NB4 (cell line): ENCODE measurements at regions not wholly inside any gene's neighbourhood (a gene's known extent, or its start where the extent isn't known, plus 50 kb on each side); places are given as distances from the start of the nearest gene placed in this dataset.

Source experiments
- DNase-seq: peaks from one replicate; pipeline ENCODE4 v3.0.0; 2010; ENCODE audit warnings: low read depth
- H3K4me3 ChIP-seq: one replicate; pipeline ENCODE4 v1.5.1; 2011; ENCODE audit warnings: mild to moderate bottlenecking, low read depth, low read length, moderate library complexity
- MAX ChIP-seq: IDR thresholded peaks from 2 replicates; pipeline ENCODE4 v1.6.1; 2011; ENCODE audit warnings: low read depth, low read length
- MYC ChIP-seq: IDR thresholded peaks from 2 replicates; pipeline ENCODE4 v1.6.1; 2011; ENCODE audit warnings: low read depth, low read length
- POLR2A ChIP-seq: IDR thresholded peaks from 2 replicates; pipeline ENCODE4 v1.6.1; 2011; ENCODE audit warnings: mild to moderate bottlenecking; ENCODE audit not compliant: insufficient read length; ENCODE audit errors: extremely low read depth
- TF ChIP-seq, protein P1 (sequence below): IDR thresholded peaks from one replicate; pipeline ENCODE4 v1.5.1; 2012; ENCODE audit warnings: low read depth, low read length

GRCh38 chr9:134505032-134505431, 136.6 kb upstream of the COL5A1 start:
- H3K4me3 ChIP-seq, result no peak overlapping the region
- TF ChIP-seq MAX, result no peak
- TF ChIP-seq POLR2A, result no peak
- TF ChIP-seq MYC, result no peak

DNA sequence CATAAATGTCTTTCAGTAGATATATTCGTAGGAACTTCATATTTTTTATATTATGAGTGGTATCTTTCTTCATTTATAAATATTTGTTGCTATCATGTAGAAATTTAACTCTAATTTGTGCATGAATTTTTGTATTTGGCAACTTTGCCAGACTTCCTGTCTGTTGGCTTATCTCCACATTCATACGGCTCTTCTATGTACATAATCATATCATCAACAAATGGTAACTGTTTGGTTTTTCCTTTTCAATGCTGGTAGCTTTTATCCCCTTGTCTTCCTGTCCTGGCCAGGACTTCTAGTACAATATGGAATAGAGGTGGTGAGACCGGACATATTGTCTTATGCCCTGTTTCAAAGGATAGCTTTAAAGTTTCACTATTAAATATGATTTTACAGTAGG, 132.3 kb upstream of the COL5A1 start:
- no peak for DNase-seq
- H3K4me3 ChIP-seq, result no peak overlapping the region
- TF ChIP-seq MYC (no peak), POLR2A (no peak), MAX (no peak)
- TF ChIP-seq, protein P1, sequence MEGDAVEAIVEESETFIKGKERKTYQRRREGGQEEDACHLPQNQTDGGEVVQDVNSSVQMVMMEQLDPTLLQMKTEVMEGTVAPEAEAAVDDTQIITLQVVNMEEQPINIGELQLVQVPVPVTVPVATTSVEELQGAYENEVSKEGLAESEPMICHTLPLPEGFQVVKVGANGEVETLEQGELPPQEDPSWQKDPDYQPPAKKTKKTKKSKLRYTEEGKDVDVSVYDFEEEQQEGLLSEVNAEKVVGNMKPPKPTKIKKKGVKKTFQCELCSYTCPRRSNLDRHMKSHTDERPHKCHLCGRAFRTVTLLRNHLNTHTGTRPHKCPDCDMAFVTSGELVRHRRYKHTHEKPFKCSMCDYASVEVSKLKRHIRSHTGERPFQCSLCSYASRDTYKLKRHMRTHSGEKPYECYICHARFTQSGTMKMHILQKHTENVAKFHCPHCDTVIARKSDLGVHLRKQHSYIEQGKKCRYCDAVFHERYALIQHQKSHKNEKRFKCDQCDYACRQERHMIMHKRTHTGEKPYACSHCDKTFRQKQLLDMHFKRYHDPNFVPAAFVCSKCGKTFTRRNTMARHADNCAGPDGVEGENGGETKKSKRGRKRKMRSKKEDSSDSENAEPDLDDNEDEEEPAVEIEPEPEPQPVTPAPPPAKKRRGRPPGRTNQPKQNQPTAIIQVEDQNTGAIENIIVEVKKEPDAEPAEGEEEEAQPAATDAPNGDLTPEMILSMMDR, result no peak

More at GRCh38 chr9:134505032-134505431, 136.6 kb upstream of the COL5A1 start:
- no peak for DNase-seq

GRCh38 chr9:134509817-134510216, 131.8 kb upstream of the COL5A1 start:
- TF ChIP-seq POLR2A (no peak), MYC (no peak), MAX (no peak)
- TF ChIP-seq, protein P1, result no peak
- no peak for DNase-seq
- no peak overlapping the region for H3K4me3 ChIP-seq

GRCh38 chr9:134514503-134514902, 127.1 kb upstream of the COL5A1 start:
- DNase-seq, result no peak
- TF ChIP-seq POLR2A, result no peak
- no peak for TF ChIP-seq MAX
- TF ChIP-seq, protein P1, result no peak
- TF ChIP-seq MYC, result no peak
- no peak overlapping the region for H3K4me3 ChIP-seq

DNA sequence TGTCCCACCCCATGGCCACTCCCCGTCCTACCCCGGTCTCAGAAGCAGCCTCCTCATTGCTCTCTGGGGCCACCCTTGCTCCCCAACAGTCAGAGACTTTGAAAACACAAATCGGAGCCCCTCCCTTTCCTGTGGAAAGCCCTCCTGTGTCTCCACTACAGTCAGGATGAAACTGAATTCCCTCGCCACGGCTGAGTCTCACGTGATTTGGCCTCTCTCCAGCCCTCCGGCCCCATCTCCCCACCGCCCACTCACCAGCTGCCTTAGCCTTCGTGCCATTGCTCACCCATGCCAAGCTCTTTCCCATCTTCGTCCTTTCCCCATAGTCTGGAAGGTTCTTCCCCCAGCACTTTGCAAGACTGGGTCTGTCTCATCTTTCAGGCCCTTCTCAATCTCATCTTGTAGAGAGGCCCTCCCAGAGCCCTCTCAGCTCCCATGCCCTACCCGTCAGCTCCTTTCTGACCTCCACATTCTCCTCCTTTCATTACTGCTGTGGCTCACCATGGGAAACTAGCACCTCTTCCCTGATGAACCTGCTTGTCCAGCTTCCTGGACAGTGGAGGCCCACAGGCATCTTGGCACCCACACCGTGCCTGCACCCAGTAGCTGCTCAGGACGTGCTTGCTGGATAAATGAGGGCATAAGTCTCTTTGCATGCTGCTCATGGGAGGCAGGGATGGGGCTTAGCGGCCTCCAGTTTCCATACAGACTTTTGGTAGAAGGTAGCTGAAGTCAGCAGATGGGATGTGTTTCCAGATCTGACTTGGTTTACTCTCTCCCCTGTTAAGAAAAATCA, 126.4 kb upstream of the COL5A1 start:
- no peak overlapping the region for H3K4me3 ChIP-seq
- DNase-seq, result no peak
- TF ChIP-seq MYC (no peak), POLR2A (no peak), MAX (no peak)
- TF ChIP-seq, protein P1, result no peak

GRCh38 chr9:134516464-134516863, 125.1 kb upstream of the COL5A1 start:
- no peak overlapping the region for H3K4me3 ChIP-seq
- TF ChIP-seq MAX (no peak), MYC (no peak), POLR2A (no peak)
- TF ChIP-seq, protein P1, result no peak
- DNase-seq, result no peak
